Adrenal gland (tissue), 5 donors: ENCODE measurements at regions not wholly inside any gene's neighbourhood (a gene's known extent, or its start where the extent isn't known, plus 50 kb on each side); places are given as distances from the start of the nearest gene placed in this dataset.

ENCODE experiments used
- POLR2A ChIP-seq, 2 donors: fragments of 450-650 bp; IDR thresholded peaks; one replicate each; pipeline ENCODE4 v1.6.1; 2017; ENCODE audit warnings: antibody characterized with exemption in 2 of 2, mild to moderate bottlenecking in 2 of 2, moderate library complexity in 1 of 2
- TF ChIP-seq, protein P1 (sequence below), 6 experiments: fragments of 450-650 bp in 4 of 6; fragments of 200-600 bp in 2 of 6; sonication (generic) in 1 of 6; IDR thresholded peaks; 1 replicate in 5 of 6; 2 replicates in 1 of 6; pipeline versions ENCODE4 v1.5.1 to v1.8.0; 2016 to 2021; ENCODE audit warnings: antibody characterized with exemption in 6 of 6, mild to moderate bottlenecking in 2 of 6, moderate library complexity in 1 of 6
- donor health status: DM: no; HTN: no; CAD: no.

DNA sequence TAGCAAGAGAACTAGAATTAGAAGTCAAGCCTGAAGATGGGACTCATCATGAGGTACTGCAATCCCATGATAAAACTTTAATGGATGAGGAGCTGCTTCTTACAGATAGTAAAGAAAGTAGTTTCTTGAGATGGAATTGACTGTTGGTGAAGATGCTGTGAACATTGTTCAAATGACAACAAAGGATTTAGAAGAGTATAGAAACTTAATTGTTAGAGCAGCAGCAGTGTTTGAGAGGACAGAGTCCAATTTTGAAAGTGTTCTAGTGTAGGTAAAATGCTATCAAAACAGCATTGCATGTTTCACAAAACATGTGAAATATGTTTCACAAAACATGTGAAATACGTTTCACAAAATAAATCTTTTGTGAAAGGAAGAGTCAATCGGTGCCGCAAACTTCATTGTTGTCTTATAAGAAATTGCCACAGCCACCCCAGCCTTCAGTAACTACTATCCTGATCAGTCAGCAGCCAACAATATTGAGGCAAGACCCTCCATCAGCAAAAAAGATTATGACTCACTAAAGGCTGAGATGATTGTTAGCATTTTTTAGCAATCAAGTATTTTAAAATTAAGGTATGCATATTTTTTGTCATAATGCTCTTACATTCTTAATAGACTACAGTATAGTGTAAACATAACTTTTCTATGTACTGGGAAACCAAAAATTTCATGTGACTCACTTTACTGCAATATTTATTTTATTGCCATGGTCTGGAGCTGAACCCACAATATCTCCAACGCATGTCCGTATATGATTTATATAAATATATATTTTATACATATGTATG lies 173.4 kb upstream of the BMP4 start:
- TF ChIP-seq, protein P1, sequence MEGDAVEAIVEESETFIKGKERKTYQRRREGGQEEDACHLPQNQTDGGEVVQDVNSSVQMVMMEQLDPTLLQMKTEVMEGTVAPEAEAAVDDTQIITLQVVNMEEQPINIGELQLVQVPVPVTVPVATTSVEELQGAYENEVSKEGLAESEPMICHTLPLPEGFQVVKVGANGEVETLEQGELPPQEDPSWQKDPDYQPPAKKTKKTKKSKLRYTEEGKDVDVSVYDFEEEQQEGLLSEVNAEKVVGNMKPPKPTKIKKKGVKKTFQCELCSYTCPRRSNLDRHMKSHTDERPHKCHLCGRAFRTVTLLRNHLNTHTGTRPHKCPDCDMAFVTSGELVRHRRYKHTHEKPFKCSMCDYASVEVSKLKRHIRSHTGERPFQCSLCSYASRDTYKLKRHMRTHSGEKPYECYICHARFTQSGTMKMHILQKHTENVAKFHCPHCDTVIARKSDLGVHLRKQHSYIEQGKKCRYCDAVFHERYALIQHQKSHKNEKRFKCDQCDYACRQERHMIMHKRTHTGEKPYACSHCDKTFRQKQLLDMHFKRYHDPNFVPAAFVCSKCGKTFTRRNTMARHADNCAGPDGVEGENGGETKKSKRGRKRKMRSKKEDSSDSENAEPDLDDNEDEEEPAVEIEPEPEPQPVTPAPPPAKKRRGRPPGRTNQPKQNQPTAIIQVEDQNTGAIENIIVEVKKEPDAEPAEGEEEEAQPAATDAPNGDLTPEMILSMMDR (IDR thresholded peaks at IDR 0.05): no peak
- no peak for TF ChIP-seq POLR2A (IDR thresholded peaks at IDR 0.05)
